ENCODE measurements at regions not wholly inside any gene's neighbourhood (a gene's known extent, or its start where the extent isn't known, plus 50 kb on each side); places are given as distances from the start of the nearest gene placed in this dataset.
"Not testable (repeated sequence)": the region's sequence is repeated elsewhere in the genome, so short reads cannot be mapped to it uniquely, and the experiment has no call there.

- no peak for DNase-seq (ENCODE audit: extremely low read depth, low read depth, low spot score)
These were observed 115.2 kb downstream of the ZNF37A start for GRCh38 chr10:38209332-38209731.

- not testable (repeated sequence) for DNase-seq (ENCODE audit: extremely low read depth, low read depth, low spot score)
These were observed 115.6 kb downstream of the ZNF37A start for GRCh38 chr10:38209748-38210147.

- DNase-seq (ENCODE audit: extremely low read depth, low read depth, low spot score): no peak
These were observed 118.3 kb downstream of the ZNF37A start for GRCh38 chr10:38212460-38212859.

- DNase-seq (ENCODE audit: extremely low read depth, low read depth, low spot score): no peak
These were observed 132.2 kb downstream of the ZNF37A start for GRCh38 chr10:38226385-38226784.

GRCh38 chr10:38228394-38228793 lies 134.3 kb downstream of the ZNF37A start:
- no peak for DNase-seq (ENCODE audit: extremely low read depth, low read depth, low spot score)

GRCh38 chr10:38238479-38238878 lies 144.3 kb downstream of the ZNF37A start:
- not testable (repeated sequence) for DNase-seq (ENCODE audit: extremely low read depth, low read depth, low spot score)

- DNase-seq (ENCODE audit: extremely low read depth, low read depth, low spot score): not testable (repeated sequence)
These were observed 148.0 kb downstream of the ZNF37A start for GRCh38 chr10:38242061-38242649.

GRCh38 chr10:38248113-38248512 lies 154.0 kb downstream of the ZNF37A start:
- not testable (repeated sequence) for DNase-seq (ENCODE audit: extremely low read depth, low read depth, low spot score)

- not testable (repeated sequence) for DNase-seq (ENCODE audit: extremely low read depth, low read depth, low spot score)
These were observed 158.4 kb downstream of the ZNF37A start for GRCh38 chr10:38252551-38252950.

GRCh38 chr10:38267555-38267954 lies 173.4 kb downstream of the ZNF37A start:
- not testable (repeated sequence) for DNase-seq (ENCODE audit: extremely low read depth, low read depth, low spot score)

GRCh38 chr10:38271031-38271430 lies 176.9 kb downstream of the ZNF37A start:
- DNase-seq (ENCODE audit: extremely low read depth, low read depth, low spot score): not testable (repeated sequence)

- DNase-seq (ENCODE audit: extremely low read depth, low read depth, low spot score): not testable (repeated sequence)
These were observed 180.7 kb downstream of the ZNF37A start for GRCh38 chr10:38274879-38275278.

- DNase-seq (ENCODE audit: extremely low read depth, low read depth, low spot score): not testable (repeated sequence)
These were observed 198.4 kb downstream of the ZNF37A start for GRCh38 chr10:38292560-38292959.

- DNase-seq (ENCODE audit: extremely low read depth, low read depth, low spot score): not testable (repeated sequence)
These were observed 216.0 kb downstream of the ZNF37A start for GRCh38 chr10:38310111-38310510.

GRCh38 chr10:38315090-38315805 lies 221.1 kb downstream of the ZNF37A start:
- not testable (repeated sequence) for DNase-seq (ENCODE audit: extremely low read depth, low read depth, low spot score)

- DNase-seq (ENCODE audit: extremely low read depth, low read depth, low spot score): not testable (repeated sequence)
These were observed 227.3 kb downstream of the ZNF37A start for GRCh38 chr10:38321393-38321792.

- DNase-seq (ENCODE audit: extremely low read depth, low read depth, low spot score): not testable (repeated sequence)
These were observed 236.2 kb downstream of the ZNF37A start for GRCh38 chr10:38330306-38330705.

- DNase-seq (ENCODE audit: extremely low read depth, low read depth, low spot score): not testable (repeated sequence)
These were observed 237.0 kb downstream of the ZNF37A start for GRCh38 chr10:38331106-38331505.

GRCh38 chr10:38333699-38334098 lies 239.6 kb downstream of the ZNF37A start:
- not testable (repeated sequence) for DNase-seq (ENCODE audit: extremely low read depth, low read depth, low spot score)

GRCh38 chr10:38350645-38351044 lies 256.5 kb downstream of the ZNF37A start:
- DNase-seq (ENCODE audit: extremely low read depth, low read depth, low spot score): not testable (repeated sequence)

- DNase-seq (ENCODE audit: extremely low read depth, low read depth, low spot score): not testable (repeated sequence)
These were observed 260.3 kb downstream of the ZNF37A start for GRCh38 chr10:38354410-38354809.

- not testable (repeated sequence) for DNase-seq (ENCODE audit: extremely low read depth, low read depth, low spot score)
These were observed 261.9 kb downstream of the ZNF37A start for GRCh38 chr10:38355911-38356526.
